Stimulated activated CD8-positive, alpha-beta memory T cell treated with anti-CD3 and anti-CD28 coated beads, Interleukin-2, amount 100 ng/mL, for 48 hours (primary cell): ENCODE measurements at regions not wholly inside any gene's neighbourhood (a gene's known extent, or its start where the extent isn't known, plus 50 kb on each side); places are given as distances from the start of the nearest gene placed in this dataset.

Experiments
- DNase-seq, 2 donors: peaks; one replicate each; pipeline ENCODE4 v3.0.0-alpha.2; 2020; ENCODE audit warnings: low read depth in 2 of 2

DNA sequence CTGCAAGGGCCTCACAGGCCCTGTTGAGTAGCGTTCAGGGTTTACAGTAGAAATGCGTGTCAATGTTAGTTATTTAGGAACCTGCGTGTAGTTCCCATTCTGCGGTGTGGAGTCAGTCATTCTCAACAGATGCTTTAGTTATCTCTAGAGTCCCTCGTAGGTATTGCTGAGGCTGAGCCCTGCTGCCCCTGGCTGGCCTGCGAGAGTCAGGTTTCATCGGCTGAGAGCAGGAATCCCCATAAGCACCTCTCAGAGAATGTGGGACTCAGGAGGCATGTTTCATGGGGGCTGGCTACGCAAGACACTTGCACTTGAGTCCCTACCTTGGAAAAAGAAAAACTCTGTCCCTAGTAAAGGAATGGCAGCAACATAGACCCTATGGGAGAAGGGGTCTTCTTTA lies 347.5 kb upstream of the ASIC2 start:
- DNase-seq = no peak

GRCh38 chr17:33642002-33642401 lies 348.9 kb upstream of the ASIC2 start:
- DNase-seq = no peak

- DNase-seq = no peak
These were observed 354.9 kb upstream of the ASIC2 start for GRCh38 chr17:33647956-33648355.

DNA sequence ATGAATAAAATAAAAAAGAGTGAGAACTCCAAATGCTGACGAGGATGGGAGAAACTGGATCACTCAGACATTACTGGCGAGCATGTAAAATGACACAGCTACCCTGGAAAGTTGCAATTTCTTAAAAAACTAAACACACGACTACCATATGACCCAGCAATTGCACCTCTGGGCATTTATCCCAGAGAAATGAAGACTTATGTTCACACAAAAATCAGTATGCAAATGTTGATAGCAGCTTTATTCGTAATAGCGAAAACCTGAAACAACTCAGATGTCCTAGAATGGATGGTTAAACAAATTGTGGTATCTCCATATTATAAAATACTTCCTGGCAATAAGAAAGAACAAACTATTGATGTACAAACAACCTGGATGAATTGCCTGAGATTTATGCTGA lies 357.2 kb upstream of the ASIC2 start:
- DNase-seq = no peak

DNA sequence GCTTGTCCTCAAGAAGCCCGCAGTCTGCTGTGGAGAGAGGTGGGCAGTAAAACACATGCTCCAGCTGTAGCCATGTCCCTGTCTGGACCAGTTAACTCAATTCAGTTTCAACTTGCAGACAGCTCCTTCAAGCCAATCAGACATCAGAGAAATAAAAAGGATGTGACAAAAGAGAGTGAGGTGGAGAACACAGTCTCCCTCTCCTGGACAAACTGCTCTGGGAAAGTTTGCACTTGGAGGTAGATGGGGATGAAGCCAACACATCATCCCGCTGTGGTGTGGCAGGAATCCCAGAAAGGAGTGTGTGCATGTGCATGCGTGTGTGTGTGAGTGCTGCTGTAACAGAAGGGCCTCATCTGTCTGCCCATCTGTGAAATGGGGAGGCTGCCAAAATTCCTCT lies 358.6 kb upstream of the ASIC2 start:
- DNase-seq = no peak

DNA sequence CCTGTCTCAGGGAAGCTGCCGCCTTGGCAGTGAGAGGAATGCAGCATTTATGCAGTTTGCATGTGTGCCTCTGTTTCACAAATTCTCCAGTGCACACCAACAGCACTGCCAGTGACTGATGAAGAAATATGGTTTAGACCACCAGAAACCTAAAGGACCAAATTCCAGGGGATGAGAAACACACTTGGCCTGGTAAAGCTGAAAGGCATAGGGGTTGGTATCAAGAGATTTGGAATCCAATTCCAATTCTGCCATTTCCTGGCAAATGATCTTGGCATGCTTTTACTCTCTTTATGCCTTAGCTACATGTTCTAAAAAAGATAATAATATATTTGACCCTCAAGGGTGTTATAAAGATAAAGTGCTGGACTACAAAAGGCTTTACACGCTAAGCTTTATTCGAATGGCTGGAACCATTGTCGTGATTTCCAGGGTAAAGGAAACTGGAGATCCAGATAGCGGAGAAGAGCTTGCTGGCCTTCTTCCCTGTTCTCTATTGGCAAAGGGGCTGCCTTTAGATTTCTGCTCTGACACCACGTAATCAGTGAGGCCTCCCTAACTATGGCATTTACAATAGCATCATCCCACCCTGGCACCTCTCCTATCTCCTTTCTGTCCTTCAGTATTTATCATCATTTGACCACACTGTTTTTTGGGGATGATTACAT lies 359.8 kb upstream of the ASIC2 start:
- no peak for DNase-seq

GRCh38 chr17:33653399-33653788 lies 360.3 kb upstream of the ASIC2 start:
- DNase-seq = no peak

DNA sequence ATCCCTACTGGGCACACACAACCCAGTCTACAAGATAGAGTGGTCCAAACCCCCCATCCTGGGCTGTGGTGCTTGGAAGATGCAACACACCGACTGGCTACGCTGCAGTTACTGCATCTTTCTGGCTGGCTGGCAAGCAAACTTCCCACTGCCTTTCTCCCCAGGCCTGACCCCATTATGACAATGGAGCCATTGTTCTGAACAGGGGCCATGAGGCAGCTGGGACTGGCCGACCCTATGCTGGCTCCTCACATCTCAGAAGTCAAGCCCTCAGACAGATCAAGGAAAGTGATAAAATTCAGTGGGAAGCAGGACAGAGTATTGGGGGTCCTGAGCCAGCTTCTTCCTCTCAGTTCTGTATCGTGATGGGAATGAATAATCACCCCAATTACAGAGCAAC lies 364.1 kb upstream of the ASIC2 start:
- no peak for DNase-seq

- DNase-seq = no peak
These were observed 368.9 kb upstream of the ASIC2 start for GRCh38 chr17:33661975-33662374.

DNA sequence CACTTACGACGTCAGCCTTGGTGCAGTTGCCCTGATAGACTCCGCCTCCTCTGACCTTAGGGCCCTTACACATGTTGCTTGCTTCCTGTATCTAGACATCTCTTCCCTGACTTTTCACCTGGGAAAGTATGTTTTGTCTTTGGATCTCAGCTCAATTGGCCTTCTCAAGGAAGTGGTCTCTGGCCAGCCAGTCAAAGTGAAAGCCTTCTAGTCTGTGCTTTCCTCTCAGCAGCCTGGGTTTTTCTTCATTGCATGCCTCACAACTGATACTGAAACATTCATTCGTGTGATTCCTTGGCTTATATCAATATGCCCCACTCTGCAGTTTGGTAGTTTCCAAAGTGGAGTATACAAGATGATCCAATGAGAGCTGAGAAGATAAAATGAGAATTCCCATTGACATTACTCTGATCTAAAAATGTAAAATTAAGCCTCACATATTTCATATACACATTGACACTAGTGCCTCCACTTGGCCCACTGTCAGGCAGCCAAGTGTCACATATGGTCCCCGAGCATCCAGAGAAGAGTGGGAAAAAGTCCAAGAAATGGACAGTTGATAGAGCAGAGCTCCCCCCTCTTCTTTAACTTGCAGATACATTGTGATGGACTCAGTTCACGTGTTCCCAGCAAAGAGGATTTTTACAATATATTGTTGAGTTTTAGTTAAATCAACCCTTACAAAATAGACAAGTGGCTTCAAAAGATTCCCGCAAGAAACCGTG lies 371.2 kb upstream of the ASIC2 start:
- DNase-seq = no peak

- DNase-seq = peak in 1 of 2 donors; percentile 4
These were observed 374.0 kb upstream of the ASIC2 start for GRCh38 chr17:33667052-33667509.

DNA sequence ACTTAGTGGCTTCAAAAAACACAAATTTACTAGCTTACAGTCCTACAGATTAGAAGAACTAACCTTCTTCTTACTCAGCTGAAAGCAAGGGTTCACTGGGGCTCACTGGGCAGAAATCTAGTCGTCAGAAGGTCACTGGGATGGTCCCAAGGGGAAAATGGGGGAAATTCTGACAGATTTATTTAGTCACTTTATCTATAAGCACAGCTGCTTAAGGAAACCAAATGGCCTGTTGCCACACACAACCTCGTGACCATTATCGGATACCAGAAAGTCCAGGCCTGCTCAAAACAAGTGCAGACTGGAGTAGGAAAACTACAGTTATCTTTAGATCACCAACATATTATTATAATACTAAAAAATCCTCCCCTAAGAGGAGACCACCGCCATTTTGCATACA lies 374.6 kb upstream of the ASIC2 start:
- DNase-seq = no peak

- no peak for DNase-seq
These were observed 375.4 kb upstream of the ASIC2 start for GRCh38 chr17:33668516-33668915.

DNA sequence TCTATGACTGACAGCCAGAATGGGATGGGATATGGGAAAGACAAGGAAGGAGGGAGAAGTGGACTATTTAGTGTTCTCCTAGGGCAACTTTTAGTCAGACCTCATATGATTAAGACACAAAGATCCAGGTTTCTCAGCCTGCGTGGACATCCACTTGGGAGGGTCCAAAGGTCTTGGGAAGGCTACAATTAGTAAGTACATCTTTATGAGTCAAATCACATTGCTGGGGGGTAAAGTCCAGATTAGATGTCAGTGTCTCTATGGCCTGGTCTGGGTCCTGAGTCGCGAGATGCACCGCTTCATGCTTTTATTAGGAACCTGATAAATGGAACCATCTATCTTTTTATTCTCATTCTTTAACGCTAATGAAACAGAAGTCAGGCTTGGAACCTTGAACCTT lies 378.4 kb upstream of the ASIC2 start:
- no peak for DNase-seq

- peak; percentile 18 to 38 for DNase-seq
These were observed 381.6 kb upstream of the ASIC2 start for GRCh38 chr17:33674685-33675084.

DNA sequence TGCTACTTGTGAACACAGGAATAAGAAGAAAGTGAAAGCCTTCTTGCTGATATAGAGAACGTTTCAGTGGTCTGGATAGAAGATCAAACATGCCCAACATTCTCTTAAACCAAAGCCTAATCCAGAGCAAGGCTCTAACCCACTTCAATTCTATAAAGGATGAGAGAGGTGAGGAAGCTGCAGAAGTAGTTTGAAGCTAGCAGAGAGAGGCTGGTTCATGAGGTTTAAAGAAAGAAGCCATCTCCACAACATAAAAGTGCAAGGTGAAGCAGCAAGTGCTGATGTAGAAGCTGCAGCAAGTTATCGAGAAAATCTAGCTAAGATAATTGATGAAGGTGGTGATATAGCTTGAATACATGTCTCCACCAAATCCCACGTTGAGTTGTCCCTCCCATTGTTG lies 383.3 kb upstream of the ASIC2 start:
- no peak for DNase-seq

DNA sequence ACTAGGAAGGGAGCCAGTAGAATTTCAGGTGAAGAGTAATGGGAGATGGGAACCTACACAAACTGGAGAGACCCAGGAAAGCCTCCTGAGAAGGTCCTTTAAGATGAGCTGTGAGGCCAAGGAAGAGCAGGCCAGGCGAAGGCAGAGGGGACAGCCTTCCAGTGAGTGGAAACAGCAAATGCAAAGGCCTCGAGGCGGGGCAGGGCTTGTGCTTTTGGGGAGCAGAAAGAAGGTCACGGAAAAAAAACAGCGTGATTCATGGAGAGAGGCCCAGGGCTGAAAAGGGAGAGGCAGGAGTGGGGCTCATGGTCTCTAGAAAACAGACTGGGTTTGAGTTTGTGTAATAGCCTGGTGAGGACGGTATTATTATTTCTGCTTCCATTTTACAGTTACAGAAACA lies 386.5 kb upstream of the ASIC2 start:
- DNase-seq = no peak

DNA sequence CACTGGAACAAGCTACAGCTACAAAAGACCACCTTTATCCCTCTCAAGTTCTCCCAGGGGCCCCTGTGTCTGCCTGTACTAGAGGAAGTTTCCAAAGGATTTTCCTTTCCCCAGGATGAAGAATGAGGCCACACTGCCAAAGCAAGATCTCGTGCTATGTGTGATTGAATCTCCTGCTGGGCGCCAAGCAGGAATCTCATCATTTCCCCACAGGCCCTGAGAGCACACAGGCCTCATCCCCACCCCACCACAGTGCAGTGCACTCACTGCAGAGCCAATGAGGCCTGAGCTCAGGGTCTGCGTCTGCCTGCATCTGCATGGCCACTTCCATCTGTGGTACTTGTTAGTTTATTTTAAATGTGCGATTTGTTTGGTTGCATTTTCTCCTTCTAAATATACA lies 387.4 kb upstream of the ASIC2 start:
- no peak for DNase-seq

DNA sequence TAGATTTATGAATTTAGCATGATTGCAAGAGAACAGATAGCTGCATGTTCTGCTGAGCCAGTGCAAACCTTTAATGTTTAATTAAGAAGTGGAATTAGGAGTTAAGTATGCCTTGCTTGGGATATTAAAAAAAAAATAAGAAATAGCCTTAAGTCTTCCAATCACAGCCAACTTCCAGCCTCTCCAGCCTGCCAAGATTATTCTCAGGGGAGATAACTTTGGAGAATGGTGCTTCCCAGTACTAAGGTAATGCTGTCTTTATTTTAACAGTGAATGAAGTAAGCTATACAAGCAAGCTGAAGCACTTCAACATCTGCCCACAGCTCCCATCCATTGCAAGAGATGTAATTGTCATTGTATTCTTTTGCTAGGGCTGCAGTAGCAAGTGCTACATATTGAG lies 389.5 kb upstream of the ASIC2 start:
- DNase-seq = no peak

- no peak for DNase-seq
These were observed 391.6 kb upstream of the ASIC2 start for GRCh38 chr17:33684735-33685134.

DNA sequence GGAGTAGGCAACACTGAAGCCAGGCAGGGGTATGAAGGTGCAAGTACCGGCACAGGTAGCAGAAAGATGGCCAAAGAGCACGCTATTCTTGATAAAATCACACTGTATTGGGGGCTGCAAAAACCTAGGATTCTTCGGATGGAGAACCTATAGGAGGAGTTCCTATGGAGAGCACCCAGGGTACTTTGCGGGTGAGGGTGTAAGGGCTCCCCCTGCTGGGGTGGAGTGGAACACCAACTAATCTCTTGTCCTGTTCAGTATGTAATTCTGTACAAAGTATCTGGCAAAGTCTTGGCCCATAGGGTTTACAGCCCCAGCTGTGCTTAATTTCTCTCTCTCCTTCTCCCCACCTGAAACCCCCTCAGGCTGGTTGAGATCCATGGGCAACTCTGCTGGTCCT lies 393.1 kb upstream of the ASIC2 start:
- DNase-seq = peak; percentile 2 to 16

GRCh38 chr17:33687831-33688230 lies 394.7 kb upstream of the ASIC2 start:
- no peak for DNase-seq

- DNase-seq = no peak
These were observed 395.7 kb upstream of the ASIC2 start for GRCh38 chr17:33688771-33689170.

GRCh38 chr17:33689725-33690124 lies 396.6 kb upstream of the ASIC2 start:
- DNase-seq = no peak
